ENCODE measurements at regions not wholly inside any gene's neighbourhood (a gene's known extent, or its start where the extent isn't known, plus 50 kb on each side); places are given as distances from the start of the nearest gene placed in this dataset.
A peak's percentile ranks its signal among the peaks of the same experiment; 100 is the strongest.

DNA sequence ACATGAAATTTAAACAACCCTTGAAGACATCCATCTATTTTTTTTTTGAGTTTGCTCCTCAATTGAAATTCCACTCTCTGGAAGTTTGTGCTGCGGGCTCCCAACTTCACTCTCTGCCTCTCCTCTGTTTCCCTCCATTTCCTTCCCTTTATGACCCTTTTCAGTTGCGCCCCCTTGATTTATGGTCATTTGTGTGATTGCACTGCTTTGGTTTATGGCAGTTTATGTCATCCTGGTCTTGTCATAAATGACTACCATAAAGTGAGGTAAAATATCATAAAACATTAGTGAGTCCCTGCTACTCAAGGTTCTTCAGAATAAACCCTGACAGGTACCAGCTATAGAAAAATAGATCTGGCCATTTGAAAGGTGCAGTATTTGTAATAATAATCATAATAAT is 348.3 kb upstream of the ZFP64 start:
- no peak for DNase-seq

DNA sequence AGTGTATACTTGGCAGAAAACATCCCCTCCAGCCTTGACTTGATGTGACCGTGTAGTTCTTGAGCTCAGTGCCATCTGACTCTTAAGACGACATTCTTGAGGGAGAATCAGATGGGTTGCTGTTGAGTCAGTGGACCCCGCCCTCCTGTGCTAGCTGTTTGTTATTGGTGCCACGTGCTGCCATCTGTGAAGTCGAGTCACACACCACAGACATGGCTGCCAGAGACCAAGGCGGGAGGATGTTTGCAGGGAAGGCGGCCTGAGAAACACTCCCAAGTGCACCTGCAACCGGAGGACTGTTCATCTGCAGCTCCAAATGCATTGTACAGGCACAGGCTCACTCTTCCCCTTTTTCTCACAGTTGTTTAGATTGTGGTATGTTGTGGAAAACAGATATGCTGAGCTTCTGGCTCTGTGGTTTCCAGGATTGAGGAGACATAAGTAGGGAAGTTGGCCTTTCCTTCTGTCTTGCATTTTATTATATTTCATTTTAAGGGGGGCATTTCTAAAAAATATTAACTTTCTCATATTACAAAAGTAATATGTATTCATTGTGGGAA is 345.3 kb upstream of the ZFP64 start:
- no peak for DNase-seq

DNA sequence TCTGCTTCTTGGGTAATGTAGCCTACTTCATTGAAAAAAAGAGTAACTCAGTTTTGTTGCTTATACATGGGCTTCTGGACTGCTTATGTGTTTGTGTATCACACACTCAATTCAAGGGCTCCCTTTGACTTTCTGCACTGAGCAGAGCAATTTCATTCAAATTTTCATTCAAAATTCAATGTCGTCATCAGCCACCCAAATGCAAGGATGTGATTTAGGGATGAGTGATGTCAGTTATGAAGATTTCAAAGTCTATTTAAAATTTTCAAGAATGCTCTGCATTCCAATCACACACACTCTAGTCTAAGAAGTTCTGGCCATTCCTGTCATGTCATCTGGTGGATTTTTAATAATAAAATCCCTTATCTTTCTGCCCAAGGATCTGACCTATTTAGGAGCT is 344.5 kb upstream of the ZFP64 start:
- DNase-seq = no peak

- DNase-seq = no peak
Observed at GRCh38 chr20:52534616-52535015, 343.0 kb upstream of the ZFP64 start.

GRCh38 chr20:52533401-52533800 is 341.8 kb upstream of the ZFP64 start:
- no peak for DNase-seq

DNA sequence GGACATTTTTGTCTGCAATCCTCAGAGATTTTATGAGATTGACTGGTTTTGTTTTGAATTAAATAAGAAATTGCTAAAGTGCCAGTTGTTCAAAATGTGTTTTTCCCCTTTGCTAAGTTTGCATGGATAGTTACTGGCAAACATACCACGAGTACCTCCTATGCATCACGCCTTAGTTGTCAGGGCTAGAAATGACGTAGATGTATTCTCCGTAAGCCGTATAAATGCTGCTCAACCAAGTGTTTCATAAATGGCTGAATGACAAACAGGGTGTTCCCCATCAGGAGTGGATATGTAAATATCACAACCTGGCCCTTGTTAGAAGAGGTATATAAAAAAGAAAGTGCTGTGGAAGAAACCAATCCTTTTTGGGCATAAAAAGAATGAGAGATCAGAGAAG is 341.1 kb upstream of the ZFP64 start:
- DNase-seq = no peak

GRCh38 chr20:52530571-52530970 is 339.0 kb upstream of the ZFP64 start:
- no peak for DNase-seq

GRCh38 chr20:52529826-52530225 is 338.2 kb upstream of the ZFP64 start:
- DNase-seq = no peak

DNA sequence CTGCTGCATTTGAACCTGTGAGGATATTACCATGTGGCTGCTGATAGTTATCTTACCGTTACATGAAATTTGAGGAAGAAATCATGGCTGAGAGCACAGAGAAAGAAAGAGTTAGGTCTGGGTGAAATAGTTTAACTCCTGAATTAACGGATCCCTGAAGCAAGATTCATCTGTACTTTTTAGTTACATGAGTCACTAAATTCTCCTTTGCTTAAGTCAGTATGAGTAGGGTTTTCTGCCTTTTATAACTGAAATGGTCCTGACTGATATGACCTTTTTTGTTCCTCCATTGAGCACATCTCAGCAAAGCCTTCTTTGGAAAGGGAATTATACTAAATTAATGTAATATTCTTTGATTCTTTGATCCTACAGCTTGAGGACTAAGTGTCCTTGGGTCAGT is 333.3 kb upstream of the ZFP64 start:
- no peak for DNase-seq

DNA sequence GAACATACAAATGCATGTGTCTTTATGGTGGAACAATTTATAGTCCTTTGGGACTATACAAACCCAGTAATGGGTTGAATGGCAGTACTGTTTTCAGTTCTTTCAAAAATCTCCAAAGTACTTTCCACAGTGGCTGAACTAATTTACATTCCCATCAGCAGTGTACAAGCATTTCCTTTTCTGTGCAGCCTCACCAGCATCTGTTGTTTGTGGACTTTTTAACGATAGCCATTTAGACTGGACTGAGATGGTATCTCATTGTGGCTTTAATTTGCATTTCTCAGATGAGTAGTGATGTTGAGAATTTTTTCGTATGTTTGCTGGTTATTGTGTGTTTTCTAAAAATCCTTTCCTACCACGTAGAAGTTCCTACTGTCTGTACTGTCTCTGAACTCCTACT is 327.2 kb upstream of the ZFP64 start:
- DNase-seq = no peak

GRCh38 chr20:52515877-52516276 is 324.3 kb upstream of the ZFP64 start:
- DNase-seq = no peak

- no peak for DNase-seq
Observed at GRCh38 chr20:52500157-52500556, 308.6 kb upstream of the ZFP64 start.

GRCh38 chr20:52497731-52498130 is 306.2 kb upstream of the ZFP64 start:
- no peak for DNase-seq

GRCh38 chr20:52496191-52496590 is 304.6 kb upstream of the ZFP64 start:
- no peak for DNase-seq

DNA sequence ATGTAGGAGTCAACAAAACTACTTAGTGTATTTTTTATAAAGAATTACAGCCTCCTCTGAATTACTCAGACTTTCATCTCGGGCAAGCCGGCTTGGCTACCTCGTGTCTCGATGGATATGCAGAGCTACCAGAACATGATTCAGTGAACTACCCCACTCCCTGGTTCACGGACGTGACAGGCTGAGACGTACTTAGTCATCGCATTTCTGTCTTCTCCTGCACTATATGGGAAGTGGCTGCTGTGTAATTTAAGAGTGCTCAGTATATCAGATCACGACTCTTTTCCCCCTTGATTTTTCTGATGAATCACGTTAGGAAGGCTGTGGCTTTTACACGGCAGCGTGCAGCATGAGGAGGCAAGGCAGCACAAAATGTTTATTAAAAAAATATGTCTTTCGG is 302.7 kb upstream of the ZFP64 start:
- peak; percentile 38 for DNase-seq

GRCh38 chr20:52493171-52493721 is 301.7 kb upstream of the ZFP64 start:
- peak; percentile 18 for DNase-seq

DNA sequence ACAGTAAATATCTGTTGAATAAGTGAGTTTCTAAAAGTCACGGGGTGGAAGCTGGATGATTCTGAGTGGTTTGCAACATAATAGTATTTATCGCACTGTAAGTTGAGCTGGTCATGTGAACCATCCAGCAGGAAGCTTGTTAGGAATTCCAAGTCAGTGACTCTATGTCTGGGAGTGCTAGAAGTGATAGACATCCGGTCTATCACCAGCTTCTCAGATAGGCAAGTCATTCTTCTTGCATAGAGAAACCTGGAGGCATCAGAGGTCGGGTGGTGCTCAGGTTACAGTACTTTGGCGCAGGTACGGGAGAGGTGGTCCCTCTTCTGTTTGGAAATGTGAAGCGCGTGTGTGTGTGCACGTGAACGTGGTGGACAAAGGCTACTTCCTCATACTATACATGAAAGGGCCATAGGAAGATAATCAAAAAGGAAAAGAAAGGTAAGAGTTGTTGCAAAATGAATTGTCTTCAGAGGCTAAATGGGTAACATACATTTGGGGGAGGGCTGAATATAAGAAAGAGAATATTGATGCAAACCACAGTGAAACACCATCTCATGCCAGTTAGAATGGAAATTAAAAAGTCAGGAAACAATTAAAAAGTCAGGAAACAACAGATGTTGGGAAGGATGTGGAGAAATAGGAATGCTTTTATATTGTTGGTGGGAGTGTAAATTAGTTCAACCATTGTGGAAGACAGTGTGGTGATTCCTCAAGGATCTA is 299.3 kb upstream of the ZFP64 start:
- DNase-seq = no peak

GRCh38 chr20:52484438-52484837 is 292.9 kb upstream of the ZFP64 start:
- DNase-seq = no peak

DNA sequence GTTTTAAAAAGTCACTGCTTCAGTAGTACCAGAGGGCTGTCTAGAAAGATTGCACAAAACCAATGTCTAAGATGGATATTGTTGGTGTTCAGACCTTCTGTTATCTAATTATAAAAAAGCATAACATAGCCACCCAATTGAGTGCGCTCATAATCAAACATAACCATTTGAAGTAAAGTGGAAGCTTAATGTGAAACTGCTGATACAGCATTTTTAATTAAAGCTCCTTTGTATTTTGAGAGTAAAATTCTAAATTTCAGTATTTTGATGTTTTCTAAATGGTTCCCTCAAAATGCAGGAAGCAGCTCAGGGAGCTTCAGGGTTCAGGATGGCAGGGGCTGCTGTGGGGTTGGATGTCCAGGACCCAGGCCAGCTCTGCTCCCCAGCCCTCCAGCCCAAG is 291.8 kb upstream of the ZFP64 start:
- no peak for DNase-seq

DNA sequence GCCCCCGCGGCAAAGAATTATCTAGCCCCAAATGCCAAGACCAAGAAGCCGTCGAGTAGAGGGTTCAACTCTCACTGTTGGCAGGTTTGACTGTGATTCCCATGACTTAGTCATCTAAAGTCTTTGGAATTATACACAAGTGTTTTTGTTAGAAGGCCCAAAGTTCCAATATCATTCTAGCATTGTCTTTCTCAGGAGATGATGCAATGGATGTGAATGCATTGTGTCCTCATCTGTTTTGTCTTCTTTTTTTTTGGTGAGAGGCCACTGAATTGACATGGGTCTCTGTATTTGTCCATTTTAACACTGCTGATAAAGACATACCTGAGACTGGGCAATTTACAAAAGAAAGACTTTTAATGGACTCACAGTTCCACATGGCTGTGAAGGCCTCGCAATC is 290.5 kb upstream of the ZFP64 start:
- no peak for DNase-seq

DNA sequence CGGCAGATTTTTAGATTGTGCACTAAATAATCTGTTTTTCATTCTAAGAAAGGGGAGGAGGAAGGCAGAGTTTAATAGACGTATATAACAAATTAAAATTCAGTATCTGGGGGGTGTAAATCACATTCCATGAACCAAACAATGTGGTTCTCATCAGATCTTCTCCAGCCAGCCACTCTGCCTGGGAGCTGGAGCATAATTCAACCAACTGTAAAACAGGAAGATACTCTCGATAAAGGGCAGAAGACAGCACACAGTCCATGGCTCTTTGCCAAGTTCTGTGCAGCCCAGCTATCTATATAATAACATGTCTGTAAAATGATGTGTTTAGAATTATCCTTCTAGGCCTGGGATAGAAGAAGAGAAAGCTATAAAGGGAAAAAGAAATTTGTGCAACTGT is 289.9 kb upstream of the ZFP64 start:
- no peak for DNase-seq

DNA sequence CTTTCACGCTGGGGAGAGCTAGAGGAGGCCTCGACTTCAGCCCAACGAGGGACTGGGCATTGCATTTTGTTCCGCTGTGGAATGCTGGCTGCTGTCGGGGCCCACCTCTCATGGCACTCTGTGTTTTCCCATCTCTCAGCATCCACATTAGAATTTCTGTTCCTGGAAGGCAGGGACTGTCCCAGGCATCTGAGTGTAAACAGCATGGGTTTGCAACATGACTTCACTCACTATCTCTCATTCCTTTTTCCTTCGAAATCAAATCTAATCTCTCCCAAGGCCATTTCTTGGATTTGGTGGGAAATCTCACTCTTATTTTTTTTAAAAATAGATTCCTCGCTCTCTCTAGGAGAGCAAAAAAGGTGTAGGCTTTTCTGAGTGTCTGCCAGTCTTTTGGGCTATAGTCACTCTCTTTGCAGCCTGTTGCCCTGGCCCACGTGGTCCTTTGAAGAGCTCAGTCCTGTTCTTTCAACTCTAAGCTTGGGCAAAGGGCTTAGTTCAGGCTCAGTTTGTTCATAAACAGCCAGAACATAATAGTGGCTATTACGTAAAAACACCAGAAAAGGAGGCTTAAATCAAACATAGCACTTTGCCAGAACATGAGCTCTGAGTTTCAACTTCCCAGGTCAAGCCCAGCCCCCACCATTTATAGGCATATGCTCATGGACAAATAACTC is 284.6 kb upstream of the ZFP64 start:
- DNase-seq = no peak

DNA sequence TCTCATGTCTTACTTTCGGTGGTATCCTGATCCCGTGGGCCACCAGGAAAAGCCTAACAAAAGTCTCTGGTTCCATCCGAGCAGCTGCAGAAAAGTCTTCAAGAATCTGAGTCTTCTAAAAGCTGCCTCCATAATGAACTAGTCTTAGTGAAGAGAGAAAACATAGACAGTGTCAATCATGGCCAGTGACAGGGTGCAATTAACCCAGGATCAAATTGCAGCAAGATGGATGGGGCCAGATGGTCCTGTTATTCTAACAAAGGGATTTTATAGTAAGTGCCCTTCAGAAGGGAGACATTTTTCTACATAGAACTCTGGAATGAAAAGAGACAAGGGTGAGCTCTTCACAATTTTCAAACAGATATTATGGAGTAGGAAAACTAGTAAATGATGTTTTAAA is 281.6 kb upstream of the ZFP64 start:
- no peak for DNase-seq

DNA sequence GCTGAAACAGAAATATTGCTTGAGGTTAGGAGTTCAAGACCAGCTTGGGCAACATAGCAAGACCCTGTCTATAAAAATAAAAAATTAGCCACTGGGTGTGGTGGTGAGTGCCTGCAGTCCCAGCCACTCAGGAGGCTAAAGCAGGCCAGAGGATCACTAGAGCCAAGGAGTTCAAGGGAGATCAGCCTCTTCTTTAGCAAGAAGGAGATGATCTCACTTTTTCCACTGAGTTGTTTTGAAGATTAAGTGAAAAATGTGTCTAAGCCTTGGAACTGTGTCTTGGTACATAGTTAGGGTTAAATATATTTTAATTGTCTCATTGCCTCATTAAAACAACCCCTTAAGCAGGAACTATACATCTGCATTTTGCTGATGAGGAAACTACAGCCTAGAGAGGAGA is 279.0 kb upstream of the ZFP64 start:
- no peak for DNase-seq

Measured in activated T-cell treated with anti-CD3 and anti-CD28 coated beads, Interleukin-2, amount 50 U/mL, for 1 hour (primary cell).